OCI-LY1 (cell line): ENCODE measurements at regions not wholly inside any gene's neighbourhood (a gene's known extent, or its start where the extent isn't known, plus 50 kb on each side); places are given as distances from the start of the nearest gene placed in this dataset.

Experiments used
- EZH2 ChIP-seq: fragments of 200-600 bp; sonication (generic), shearing (Covaris generic); IDR thresholded peaks from 2 replicates; pipeline ENCODE4 v1.8.0; 2017; ENCODE audit warnings: borderline replicate concordance, mixed run types, mild to moderate bottlenecking, antibody characterized with exemption, low read length, moderate library complexity, mixed read lengths
- TF ChIP-seq, protein P1 (sequence below): fragments of 200-600 bp; sonication (generic), shearing (Covaris generic); IDR thresholded peaks from 2 replicates; pipeline ENCODE4 v1.5.1; 2017; ENCODE audit warnings: mild to moderate bottlenecking, antibody characterized with exemption, low read length, moderate library complexity, mixed read lengths

DNA sequence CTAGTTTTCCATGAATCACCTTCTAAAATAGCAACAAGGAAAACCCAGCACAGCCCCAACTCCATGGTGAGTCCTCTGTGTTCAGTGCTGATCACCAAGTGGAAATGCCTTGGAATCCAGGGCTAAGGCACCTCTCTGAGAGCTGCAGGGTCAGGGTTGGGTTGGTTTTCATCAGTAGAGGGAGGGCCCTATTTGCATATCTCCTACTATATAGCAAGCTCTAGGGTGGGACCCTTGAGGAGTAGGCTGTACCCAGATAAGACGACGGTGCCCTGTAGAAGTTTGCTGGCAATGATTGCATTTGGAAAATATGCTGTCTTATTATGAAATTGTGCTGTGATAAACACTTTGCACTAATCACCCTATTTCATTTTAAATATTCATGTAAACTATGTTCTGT lies 1011.8 kb downstream of the TMEM121 start:
- no peak for TF ChIP-seq EZH2
- TF ChIP-seq, protein P1, sequence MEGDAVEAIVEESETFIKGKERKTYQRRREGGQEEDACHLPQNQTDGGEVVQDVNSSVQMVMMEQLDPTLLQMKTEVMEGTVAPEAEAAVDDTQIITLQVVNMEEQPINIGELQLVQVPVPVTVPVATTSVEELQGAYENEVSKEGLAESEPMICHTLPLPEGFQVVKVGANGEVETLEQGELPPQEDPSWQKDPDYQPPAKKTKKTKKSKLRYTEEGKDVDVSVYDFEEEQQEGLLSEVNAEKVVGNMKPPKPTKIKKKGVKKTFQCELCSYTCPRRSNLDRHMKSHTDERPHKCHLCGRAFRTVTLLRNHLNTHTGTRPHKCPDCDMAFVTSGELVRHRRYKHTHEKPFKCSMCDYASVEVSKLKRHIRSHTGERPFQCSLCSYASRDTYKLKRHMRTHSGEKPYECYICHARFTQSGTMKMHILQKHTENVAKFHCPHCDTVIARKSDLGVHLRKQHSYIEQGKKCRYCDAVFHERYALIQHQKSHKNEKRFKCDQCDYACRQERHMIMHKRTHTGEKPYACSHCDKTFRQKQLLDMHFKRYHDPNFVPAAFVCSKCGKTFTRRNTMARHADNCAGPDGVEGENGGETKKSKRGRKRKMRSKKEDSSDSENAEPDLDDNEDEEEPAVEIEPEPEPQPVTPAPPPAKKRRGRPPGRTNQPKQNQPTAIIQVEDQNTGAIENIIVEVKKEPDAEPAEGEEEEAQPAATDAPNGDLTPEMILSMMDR: no peak
